Ascending aorta (tissue), 2 donors: ENCODE measurements at regions not wholly inside any gene's neighbourhood (a gene's known extent, or its start where the extent isn't known, plus 50 kb on each side); places are given as distances from the start of the nearest gene placed in this dataset.
A peak's percentile ranks its signal among the peaks of the same experiment; 100 is the strongest.

Experiments
- DNase-seq, 2 donors: peaks; one replicate each; pipeline ENCODE4 v3.0.0-alpha.2; 2019; ENCODE audit warnings: low spot score in 2 of 2
- H3K27ac ChIP-seq, 2 donors: fragments of 200-600 bp; sonication (generic); one replicate each; pipeline ENCODE4 v1.5.1; 2016 to 2017; ENCODE audit warnings: mild to moderate bottlenecking in 1 of 2
- H3K27me3 ChIP-seq: fragments of 200-600 bp; sonication (generic); one replicate; pipeline ENCODE4 v1.5.1; 2017
- H3K36me3 ChIP-seq, 2 donors: fragments of 200-600 bp; sonication (generic); one replicate each; pipeline ENCODE4 v1.5.1; 2016
- H3K4me1 ChIP-seq, 2 donors: fragments of 200-600 bp; sonication (generic); one replicate each; pipeline ENCODE4 v1.5.1; 2016 to 2017; ENCODE audit warnings: mild to moderate bottlenecking in 1 of 2
- H3K4me3 ChIP-seq, 2 donors: fragments of 200-600 bp; sonication (generic); one replicate each; pipeline ENCODE4 v1.5.1; 2016 to 2017; ENCODE audit warnings: mild to moderate bottlenecking in 1 of 2
- H3K9me3 ChIP-seq, 2 donors: fragments of 200-600 bp; sonication (generic); one replicate each; pipeline ENCODE4 v1.5.1; 2016
- CTCF ChIP-seq, 3 experiments: fragments of 200-600 bp in 2 of 3; fragments of 450-650 bp in 1 of 3; sonication (generic) in 2 of 3; IDR thresholded peaks; one replicate each; pipeline ENCODE4 v1.5.1; 2016 to 2019; ENCODE audit warnings: antibody characterized with exemption in 3 of 3, mild to moderate bottlenecking in 1 of 3, moderate library complexity in 1 of 3
- intact Hi-C: fragments of 100-400 bp; cut with DNase I; formaldehyde crosslinking; loops from one replicate; pipeline ENCODE4 v1.15.1; 2023

DNA sequence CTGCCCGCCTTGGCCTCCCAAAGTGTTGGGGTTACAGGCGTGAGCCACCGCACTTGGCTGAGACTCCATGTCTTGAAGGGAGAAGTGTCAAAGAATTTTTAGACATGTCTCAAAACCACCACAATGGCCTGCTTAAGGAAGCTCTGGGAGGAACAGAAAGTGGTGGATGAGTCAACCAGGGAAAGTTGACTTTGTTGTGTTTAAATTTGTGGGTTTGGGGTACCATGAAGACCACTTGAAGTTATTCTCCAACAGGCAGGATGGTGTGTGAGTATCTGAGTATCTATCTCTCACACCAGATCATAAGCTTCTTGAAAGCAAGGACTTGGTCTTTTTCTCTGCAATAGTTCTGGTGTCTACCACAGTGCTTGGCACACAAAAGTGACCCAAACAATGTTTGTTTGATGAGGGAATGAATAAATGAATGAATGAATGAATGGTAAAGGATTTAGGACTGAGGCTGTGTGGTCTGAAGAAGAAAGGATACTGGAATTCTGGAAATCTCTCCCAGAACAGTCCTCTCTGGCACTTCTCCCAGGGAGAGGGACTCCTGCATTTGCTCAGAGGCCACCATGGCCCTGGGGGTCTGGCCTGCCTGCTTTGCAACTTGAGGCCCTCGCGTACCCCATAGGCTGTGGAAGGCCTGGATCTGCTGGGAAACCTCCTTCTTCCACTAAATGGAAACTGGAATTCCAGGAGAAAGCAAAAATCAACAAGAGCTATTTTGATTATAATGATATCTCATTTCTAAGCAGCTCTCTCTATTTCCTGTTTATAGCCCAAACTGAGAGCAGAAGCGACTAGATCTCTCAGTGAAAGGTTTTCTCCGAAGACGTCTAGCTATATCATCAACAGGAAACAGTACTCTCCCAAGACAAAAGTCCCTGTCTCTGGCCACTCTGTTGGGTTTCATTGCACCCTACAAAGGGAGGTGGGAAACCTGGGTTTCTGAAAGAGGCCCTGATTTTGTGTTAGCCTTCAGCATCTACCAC lies 187.9 kb downstream of the PALM2AKAP2 start:
- Histone ChIP-seq H3K27me3 (no peaks in the 10 kb centered on the region), H3K27ac (peak overlapping the region; percentile 10 to 31), H3K9me3 (no peaks in the 10 kb centered on the region), H3K4me3 (no peak overlapping the region), H3K4me1 (peaks cover 0 to 12% of the 10 kb centered on the region in 2 donors), H3K36me3 (no peaks in the 10 kb centered on the region)
- TF ChIP-seq CTCF (IDR thresholded peaks at IDR 0.05): no peak
- no peak for DNase-seq
- intact Hi-C loops: no loop called here

DNA sequence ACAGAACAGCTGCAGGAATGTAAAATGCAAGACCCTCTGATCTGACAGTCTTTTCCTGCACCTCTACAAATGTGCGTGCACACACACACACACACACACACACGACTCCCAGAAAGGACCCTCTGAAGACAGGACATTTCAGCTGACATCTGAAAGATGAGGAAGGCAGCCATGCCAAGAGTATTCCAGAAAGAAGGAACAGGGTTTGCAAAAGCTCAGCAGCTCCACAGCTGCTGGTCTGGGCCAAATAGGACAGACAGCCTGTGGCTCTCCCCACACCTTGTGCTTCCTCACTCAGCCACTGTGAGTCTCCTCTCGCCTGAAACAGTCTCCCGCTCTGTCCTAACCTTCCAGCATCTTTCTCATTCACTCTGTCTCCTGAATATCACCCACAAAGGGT lies 189.0 kb downstream of the PALM2AKAP2 start:
- peak in 1 of 3 experiments; percentile 8 for TF ChIP-seq CTCF (IDR thresholded peaks at IDR 0.05)
- H3K4me3 ChIP-seq: no peak overlapping the region
- DNase-seq: no peak
- intact Hi-C loops: no loop called here
- H3K27ac ChIP-seq: peak overlapping the region in 1 of 2 donors; percentile 26
- H3K36me3 ChIP-seq: no peaks in the 10 kb centered on the region
- H3K4me1 ChIP-seq: peaks cover 0 to 12% of the 10 kb centered on the region in 2 donors
- H3K9me3 ChIP-seq: no peaks in the 10 kb centered on the region
- no peaks in the 10 kb centered on the region for H3K27me3 ChIP-seq

DNA sequence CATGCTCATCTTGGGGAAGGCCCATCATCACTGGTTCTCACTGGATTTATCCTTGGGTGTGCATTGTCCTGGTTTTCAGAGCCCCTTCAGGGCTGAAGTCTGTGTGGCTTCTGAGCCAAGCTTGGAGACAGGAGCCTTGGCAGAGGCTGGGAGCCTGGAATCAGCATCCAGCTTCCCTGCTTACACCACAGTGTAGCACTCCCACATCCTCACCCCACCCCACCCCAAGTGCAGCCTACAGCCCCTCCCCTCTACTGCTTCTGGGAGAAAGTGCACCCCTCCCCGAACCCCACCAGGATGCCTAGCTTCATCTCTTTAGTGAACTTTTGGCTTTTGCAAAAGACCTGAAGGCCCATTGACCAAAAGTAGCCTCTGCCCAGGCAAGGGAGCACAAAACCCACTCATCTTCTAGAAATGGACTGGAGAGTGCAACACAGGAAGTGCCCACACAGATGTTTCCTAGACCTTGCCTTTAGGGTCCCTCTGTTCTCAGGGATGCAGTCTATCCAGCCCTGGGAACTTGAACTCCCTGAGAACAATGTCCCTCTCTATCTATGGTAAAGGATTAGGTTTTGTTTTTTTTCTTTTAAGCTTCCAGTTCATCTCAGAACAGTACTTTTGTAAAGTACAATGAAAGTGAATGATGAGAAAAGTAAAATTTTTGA lies 189.7 kb downstream of the PALM2AKAP2 start:
- Histone ChIP-seq H3K4me1 (peaks cover 0 to 15% of the 10 kb centered on the region in 2 donors), H3K9me3 (no peaks in the 10 kb centered on the region), H3K36me3 (no peaks in the 10 kb centered on the region), H3K27me3 (no peaks in the 10 kb centered on the region), H3K4me3 (no peak overlapping the region), H3K27ac (peak overlapping the region in 1 of 2 donors; percentile 26)
- DNase-seq: no peak
- no peak for TF ChIP-seq CTCF (IDR thresholded peaks at IDR 0.05)
- intact Hi-C loops: no loop called here

- no peak for DNase-seq
- Histone ChIP-seq H3K9me3 (no peaks in the 10 kb centered on the region), H3K27me3 (no peaks in the 10 kb centered on the region), H3K36me3 (no peaks in the 10 kb centered on the region), H3K4me1 (peaks cover 0 to 24% of the 10 kb centered on the region in 2 donors), H3K27ac (no peak overlapping the region), H3K4me3 (no peak overlapping the region)
- intact Hi-C loops: no loop called here
- TF ChIP-seq CTCF (IDR thresholded peaks at IDR 0.05): no peak
Measured at GRCh38 chr9:109971226-109971625, 191.2 kb downstream of the PALM2AKAP2 start.

DNA sequence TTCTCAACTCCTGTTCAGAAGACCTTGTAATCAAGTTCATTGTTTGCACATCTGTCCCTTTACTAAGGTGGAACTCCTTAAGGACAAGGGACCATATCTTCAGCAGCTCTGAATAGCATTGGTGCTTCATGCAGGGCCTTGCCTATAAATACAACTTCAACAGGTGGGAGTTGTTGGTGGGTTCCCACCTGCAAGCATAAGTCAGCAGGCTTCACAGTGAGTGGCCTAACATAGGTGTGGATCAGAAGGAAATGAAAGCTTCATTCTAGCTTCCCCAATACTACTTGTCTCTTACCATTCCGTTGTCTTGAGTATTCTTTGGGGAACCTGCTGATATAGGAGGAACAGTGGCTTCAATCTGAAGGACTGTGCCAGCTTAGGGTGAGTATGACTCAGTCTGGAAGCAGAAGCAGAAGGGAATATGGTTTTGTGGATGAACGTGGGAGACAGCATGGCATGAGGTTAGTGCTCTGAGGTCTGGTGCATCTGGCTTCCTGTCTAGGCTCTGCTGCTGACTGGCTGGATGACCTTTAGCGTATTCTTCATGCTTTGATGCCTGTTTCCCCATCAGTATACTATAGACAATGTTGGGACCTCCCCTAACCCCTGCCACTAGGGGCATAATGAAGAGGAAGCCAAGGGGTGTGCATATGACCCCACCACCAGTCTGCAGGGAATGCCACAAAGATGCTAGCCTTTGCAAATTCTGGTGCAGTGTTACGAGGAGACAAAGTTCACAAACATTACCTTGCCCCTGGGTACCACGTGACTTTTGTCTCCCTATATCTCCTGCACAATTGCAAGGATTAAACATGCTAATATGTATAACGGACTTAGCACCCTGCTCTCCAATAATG lies 192.3 kb downstream of the PALM2AKAP2 start:
- Histone ChIP-seq H3K27ac (no peak overlapping the region), H3K4me1 (peaks cover 0 to 27% of the 10 kb centered on the region in 2 donors), H3K9me3 (no peaks in the 10 kb centered on the region), H3K36me3 (no peaks in the 10 kb centered on the region), H3K4me3 (no peak overlapping the region), H3K27me3 (no peaks in the 10 kb centered on the region)
- DNase-seq: no peak
- intact Hi-C loops: no loop called here
- no peak for TF ChIP-seq CTCF (IDR thresholded peaks at IDR 0.05)
